BE2C (cell line): ENCODE measurements at regions not wholly inside any gene's neighbourhood (a gene's known extent, or its start where the extent isn't known, plus 50 kb on each side); places are given as distances from the start of the nearest gene placed in this dataset.

Experiments
- DNase-seq: peaks from one replicate; pipeline ENCODE4 v3.0.0-alpha.2; 2020
- H3K27me3 ChIP-seq: fragments of 250-450 bp; sonication (Bioruptor Pico); 2 replicates; pipeline ENCODE4 v1.5.1; 2020; ENCODE audit warnings: mild to moderate bottlenecking
- H3K36me3 ChIP-seq: fragments of 250-450 bp; sonication (Bioruptor Pico); 2 replicates; pipeline ENCODE4 v1.5.1; 2020; ENCODE audit warnings: mild to moderate bottlenecking
- H3K4me1 ChIP-seq: fragments of 250-450 bp; sonication (Bioruptor Pico); 2 replicates; pipeline ENCODE4 v1.5.1; 2020
- H3K4me3 ChIP-seq: 2 replicates; pipeline ENCODE4 v1.5.1; 2011; ENCODE audit warnings: low read depth, low read length
- H3K9me3 ChIP-seq: fragments of 250-450 bp; sonication (Bioruptor Pico); 2 replicates; pipeline ENCODE4 v1.5.1; 2020
- CTCF ChIP-seq: IDR thresholded peaks from 2 replicates; pipeline ENCODE4 v1.5.1; 2012; ENCODE audit warnings: mild to moderate bottlenecking, low read depth, low read length

GRCh38 chr6:11663519-11663918 is 115.1 kb downstream of the ADTRP start:
- Histone ChIP-seq H3K36me3 (no peaks in the 10 kb centered on the region), H3K9me3 (no peaks in the 10 kb centered on the region), H3K27me3 (peaks cover 7% of the 10 kb centered on the region; the same call in 1 of the 2 replicates), H3K4me3 (no peak overlapping the region), H3K4me1 (no peaks in the 10 kb centered on the region)
- no peak for DNase-seq
- no peak for TF ChIP-seq CTCF
